ENCODE measurements at regions not wholly inside any gene's neighbourhood (a gene's known extent, or its start where the extent isn't known, plus 50 kb on each side); places are given as distances from the start of the nearest gene placed in this dataset.

DNA sequence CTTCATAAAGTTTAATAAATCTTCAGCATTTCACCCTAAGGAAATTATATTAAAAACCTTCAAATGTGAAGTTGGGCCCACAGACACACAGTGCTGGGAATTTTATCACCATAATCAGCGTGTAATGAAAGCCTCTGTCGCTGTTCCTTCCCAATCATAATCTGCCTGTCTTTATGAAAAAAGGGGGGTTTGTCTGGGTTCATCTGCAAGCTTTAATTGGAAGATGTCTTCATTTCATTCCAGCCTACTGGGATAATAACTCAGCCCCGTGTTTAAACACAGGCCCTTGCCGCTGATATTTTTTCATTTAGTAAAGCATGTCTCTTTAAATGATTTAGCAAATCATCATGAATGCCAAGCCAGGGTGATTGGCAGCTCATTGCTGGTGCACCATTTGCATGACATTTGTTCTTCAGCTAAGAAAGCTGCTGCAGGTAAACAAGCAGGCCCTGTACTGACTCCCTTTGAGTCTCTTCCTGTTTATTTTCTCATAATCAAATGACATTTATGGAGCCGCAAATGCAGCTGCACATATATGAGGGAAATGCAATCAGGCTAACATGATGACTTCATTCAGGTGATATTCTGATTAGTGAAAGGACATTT lies 362.9 kb upstream of the TLE4 start:
- TF ChIP-seq, protein P1, sequence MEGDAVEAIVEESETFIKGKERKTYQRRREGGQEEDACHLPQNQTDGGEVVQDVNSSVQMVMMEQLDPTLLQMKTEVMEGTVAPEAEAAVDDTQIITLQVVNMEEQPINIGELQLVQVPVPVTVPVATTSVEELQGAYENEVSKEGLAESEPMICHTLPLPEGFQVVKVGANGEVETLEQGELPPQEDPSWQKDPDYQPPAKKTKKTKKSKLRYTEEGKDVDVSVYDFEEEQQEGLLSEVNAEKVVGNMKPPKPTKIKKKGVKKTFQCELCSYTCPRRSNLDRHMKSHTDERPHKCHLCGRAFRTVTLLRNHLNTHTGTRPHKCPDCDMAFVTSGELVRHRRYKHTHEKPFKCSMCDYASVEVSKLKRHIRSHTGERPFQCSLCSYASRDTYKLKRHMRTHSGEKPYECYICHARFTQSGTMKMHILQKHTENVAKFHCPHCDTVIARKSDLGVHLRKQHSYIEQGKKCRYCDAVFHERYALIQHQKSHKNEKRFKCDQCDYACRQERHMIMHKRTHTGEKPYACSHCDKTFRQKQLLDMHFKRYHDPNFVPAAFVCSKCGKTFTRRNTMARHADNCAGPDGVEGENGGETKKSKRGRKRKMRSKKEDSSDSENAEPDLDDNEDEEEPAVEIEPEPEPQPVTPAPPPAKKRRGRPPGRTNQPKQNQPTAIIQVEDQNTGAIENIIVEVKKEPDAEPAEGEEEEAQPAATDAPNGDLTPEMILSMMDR (IDR thresholded peaks at IDR 0.05), result no peak
- TF ChIP-seq POLR2A (IDR thresholded peaks at IDR 0.05), result no peak
